HCT116 (cell line): ENCODE measurements at regions not wholly inside any gene's neighbourhood (a gene's known extent, or its start where the extent isn't known, plus 50 kb on each side); places are given as distances from the start of the nearest gene placed in this dataset.

Source experiments
- ATF3 ChIP-seq: IDR thresholded peaks from 2 replicates; pipeline ENCODE4 v1.6.1; 2012
- CTCF ChIP-seq, 3 experiments: fragments of 200-600 bp in 1 of 3; sonication (generic) in 1 of 3; IDR thresholded peaks in 2 of 3; conservative IDR thresholded peaks in 1 of 3; 2 replicates each; pipeline ENCODE4 v1.5.1; 2012 to 2017; ENCODE audit warnings: low read depth in 2 of 3, low read length in 2 of 3, antibody characterized with exemption in 1 of 3, borderline replicate concordance in 1 of 3, control low read depth in 1 of 3, mild to moderate bottlenecking in 1 of 3, mixed read lengths in 1 of 3, mixed run types in 1 of 3, moderate library complexity in 1 of 3; ENCODE audit not compliant: insufficient read depth in 1 of 3
- EZH2 ChIP-seq: fragments of 200-600 bp; sonication (generic); IDR thresholded peaks from 2 replicates; pipeline ENCODE4 v1.6.1; 2017; ENCODE audit warnings: antibody characterized with exemption, mixed run types
- EZH2phosphoT487 ChIP-seq: fragments of 200-600 bp; IDR thresholded peaks from 2 replicates; pipeline ENCODE4 v1.6.1; 2018; ENCODE audit warnings: antibody characterized with exemption, borderline replicate concordance
- POLR2A ChIP-seq: IDR thresholded peaks from 2 replicates; pipeline ENCODE4 v1.7.0; 2011; ENCODE audit warnings: borderline replicate concordance; ENCODE audit not compliant: insufficient read depth, insufficient read length; ENCODE audit errors: extremely low read depth
- REST ChIP-seq: IDR thresholded peaks from 2 replicates; pipeline ENCODE4 v1.6.1; 2012; ENCODE audit warnings: low read depth
- SIN3A ChIP-seq: IDR thresholded peaks from 2 replicates; pipeline ENCODE4 v1.6.1; 2012; ENCODE audit warnings: low read depth
- SP1 ChIP-seq: IDR thresholded peaks from 2 replicates; pipeline ENCODE4 v1.6.1; 2012; ENCODE audit warnings: low read depth
- TCF7L2 ChIP-seq: IDR thresholded peaks from 2 replicates; pipeline ENCODE4 v1.7.0; 2011; ENCODE audit warnings: borderline replicate concordance, inconsistent platforms; ENCODE audit not compliant: insufficient read depth, insufficient read length; ENCODE audit errors: extremely low read depth
- YY1 ChIP-seq: IDR thresholded peaks from 2 replicates; pipeline ENCODE4 v1.6.1; 2011; ENCODE audit warnings: low read length, low read depth, moderate library complexity, mild to moderate bottlenecking; ENCODE audit not compliant: insufficient replicate concordance; ENCODE audit errors: extremely low read depth
- ZBTB33 ChIP-seq: IDR thresholded peaks from 2 replicates; pipeline ENCODE4 v1.6.1; 2011; ENCODE audit warnings: mild to moderate bottlenecking, low read length, moderate library complexity; ENCODE audit not compliant: insufficient replicate concordance; ENCODE audit errors: extremely low read depth
- ZNF274 ChIP-seq: fragments of 200-500 bp; sonication (Bioruptor generic); IDR thresholded peaks from 2 replicates; pipeline ENCODE4 v1.6.1; 2014; ENCODE audit warnings: mild to moderate bottlenecking, low read depth, low read length, inconsistent platforms

- TF ChIP-seq YY1 = no peak
- no peak for TF ChIP-seq CTCF (IDR thresholded peaks at IDR 0.05 in 2 of 3, conservative IDR thresholded peaks at IDR 0.05 in 1 of 3; ENCODE audit: borderline replicate concordance in 1 of 3, insufficient read depth in 1 of 3, low read depth in 2 of 3, low read length in 2 of 3)
- TF ChIP-seq REST = no peak
- no peak for TF ChIP-seq EZH2
- TF ChIP-seq SIN3A = no peak
- no peak for TF ChIP-seq POLR2A
- no peak for TF ChIP-seq EZH2phosphoT487
- TF ChIP-seq SP1 = no peak
- TF ChIP-seq TCF7L2 = no peak
- TF ChIP-seq ATF3 = no peak
- TF ChIP-seq ZBTB33 = no peak
- no peak for TF ChIP-seq ZNF274
Measured at GRCh38 chrX:109936598-109936997, 66.3 kb upstream of the TMEM164 start.
